HG02884 (cell line): ENCODE measurements at regions not wholly inside any gene's neighbourhood (a gene's known extent, or its start where the extent isn't known, plus 50 kb on each side); places are given as distances from the start of the nearest gene placed in this dataset.
"Not testable (repeated sequence)": the region's sequence is repeated elsewhere in the genome, so short reads cannot be mapped to it uniquely, and the experiment has no call there.

ENCODE experiments used
- ATAC-seq: cut with Tn5 transposase; IDR thresholded peaks from one replicate; pipeline ENCODE4 v1.9.1; 2021; ENCODE audit warnings: mild to moderate bottlenecking, moderate library complexity; ENCODE audit not compliant: unreplicated experiment

DNA sequence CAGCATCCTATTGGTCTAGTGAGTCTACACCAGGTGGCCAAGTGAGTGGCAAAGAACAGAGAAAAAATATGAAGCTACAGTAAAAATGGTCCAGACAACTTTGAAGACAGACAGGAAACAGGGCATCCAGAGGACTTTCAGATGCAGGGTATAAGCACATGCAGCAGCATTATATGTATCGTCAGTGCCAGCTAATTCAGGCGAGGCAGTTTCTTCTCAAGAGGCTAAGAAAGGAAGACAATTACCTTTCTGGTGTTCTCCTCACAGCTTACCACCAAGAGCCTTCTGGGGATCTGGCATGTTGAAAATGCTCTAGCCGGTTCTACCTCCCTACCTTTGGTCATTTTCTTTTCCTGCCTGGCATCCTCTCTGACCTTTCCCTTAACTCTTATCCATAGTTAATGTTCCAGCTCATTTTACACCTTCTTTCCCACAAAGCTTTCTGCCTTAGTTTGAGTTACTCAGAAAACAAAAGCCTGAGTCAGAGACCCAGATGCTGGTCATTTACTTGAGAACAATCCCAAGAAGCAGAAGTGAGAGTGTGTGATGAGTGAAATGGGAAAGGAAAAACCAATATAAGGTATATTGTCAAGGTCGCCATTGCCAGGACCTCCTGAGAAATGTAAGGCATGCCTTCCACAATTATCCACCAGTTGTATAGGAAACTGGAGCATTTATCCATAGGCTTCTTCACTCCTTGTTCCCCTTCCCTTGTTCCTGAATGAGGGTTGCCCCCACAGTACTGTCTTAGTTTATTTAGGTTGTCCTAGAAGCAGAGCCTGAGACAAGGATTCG, 444.1 kb downstream of the PLPP3 start:
- ATAC-seq = peak; percentile 79

DNA sequence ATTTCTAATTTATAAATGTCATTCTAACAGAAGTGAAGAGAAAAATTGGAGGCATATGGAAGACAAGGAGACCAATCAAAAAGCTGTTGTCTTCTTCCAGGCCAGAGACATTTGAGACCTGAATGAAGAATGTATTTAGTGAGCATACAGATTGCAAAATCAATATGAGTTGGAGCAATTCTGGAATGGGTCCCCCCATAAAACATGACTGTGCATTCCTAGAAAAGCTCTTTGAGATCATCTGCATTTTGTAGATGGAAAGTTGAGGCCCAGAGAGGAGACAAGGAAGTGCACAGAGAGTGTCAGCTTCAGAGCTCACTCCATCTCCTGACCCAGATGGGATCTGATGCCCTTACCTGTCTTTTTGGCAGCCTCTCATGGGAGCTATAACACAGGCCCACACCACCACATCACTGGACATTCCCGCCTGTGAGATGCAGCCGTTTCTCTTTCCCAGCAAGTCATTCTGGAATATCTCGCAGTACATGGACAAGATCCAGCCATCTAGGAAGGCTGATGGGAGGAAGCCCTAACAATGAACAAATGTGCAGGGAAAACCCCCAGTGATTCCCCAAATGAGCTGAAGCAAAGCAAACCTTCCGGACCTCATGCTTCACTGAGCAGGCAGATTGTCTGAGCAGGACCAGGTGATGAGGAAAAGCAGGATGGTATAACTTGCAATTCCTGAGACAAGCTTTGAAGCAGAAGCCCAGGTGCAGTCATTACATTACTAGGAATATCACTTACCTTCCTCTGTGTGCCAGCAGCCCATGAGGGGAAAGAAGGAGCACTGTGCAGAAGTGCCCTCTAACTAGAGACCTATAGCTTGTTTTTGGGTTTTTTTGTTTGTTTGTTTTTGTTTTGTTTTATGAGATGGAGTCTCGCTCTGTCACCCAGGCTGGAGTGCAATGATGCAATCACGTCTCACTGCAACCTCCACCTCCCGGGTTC, 445.6 kb downstream of the PLPP3 start:
- ATAC-seq = no peak

DNA sequence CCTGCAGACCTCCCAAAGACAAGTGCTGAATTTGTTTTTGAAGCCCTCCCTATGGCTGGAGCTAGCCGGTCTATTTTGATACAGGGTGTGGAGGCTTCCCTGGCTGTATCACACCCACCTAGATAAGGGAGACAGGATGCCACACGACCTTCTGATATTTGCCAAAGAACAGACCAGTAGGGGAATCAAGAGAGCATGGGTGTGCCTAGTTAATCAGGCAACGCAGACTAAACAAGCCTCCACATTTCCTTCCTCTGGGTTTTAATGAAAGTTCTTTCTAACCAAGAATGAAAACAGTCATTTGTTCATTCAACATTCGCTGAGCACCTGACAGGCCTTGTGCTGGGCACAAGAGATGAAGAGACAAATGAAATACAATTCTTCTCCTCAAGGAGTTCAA, 446.8 kb downstream of the PLPP3 start:
- no peak for ATAC-seq

DNA sequence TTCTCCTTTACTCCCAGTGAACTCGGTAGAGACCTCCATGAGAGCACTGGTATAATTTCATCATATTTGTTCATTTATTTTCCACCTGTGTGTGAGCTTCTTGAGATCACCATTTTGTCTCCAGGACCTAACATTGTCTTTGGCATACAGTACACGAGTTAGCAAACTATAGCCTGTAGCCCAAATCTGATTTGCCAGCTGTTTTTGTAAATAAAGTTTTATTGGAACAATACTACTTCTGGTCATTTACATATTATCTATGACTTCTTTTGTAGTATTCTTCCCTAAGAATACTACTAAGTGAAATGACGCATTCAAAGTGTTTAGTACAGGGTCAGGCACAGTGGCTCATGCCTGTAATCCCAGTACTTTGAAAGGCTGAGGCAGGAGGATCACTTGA, 449.5 kb downstream of the PLPP3 start:
- no peak for ATAC-seq

DNA sequence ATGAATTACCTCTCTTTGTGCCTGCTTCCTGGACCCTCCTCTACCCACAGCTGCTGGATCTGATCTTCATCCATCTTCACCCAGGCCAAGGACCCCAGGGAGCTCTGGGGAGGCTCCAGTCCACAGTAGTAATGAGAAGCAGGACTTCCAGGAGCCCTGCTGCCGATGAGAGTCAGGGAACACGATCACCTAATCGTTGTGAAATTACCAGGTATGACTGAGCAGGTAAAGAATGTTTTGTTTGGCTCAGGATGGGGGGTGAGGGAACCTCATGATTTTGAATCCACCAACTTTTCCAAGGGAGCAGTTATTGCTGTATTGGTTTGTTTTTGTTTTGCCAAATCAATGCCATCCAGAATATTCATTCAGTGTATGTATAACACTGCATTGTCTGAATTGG, 454.0 kb downstream of the PLPP3 start:
- ATAC-seq = no peak

DNA sequence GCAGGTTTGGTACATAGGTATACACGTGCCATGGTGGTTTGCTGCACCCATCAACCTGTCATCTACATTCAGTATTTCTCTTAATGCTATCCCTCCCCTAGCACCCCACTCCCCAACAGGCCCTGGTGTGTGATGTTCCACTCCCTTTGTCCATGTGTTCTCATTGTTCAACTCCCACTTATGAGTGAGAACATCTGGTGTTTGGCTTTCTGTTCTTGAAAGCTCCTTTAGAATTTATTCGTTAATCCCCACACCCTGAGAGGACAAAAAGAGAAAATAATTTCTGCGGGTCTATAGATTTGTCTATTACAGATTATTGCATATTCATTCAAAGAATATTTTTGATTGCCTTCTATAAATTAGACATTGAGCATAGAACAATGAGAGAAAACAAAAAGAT, 455.5 kb downstream of the PLPP3 start:
- ATAC-seq = no peak

DNA sequence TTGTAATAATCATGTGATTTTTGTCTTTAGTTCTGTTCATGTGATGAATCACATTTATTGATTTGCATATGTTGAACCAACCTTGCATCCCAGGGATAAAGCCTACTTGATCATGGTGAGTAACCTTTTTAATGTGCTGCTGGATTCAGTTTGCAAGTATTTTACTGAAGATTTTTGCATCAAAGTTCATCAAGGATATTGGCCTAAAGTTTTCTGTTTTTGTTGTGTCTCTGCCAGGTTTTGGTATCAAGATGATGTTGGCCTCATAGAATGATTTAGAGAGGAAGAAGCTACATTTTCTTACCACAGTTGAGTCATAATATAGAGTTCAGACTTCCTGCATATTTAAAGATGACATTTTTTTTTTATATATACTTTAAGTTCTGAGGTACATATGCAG, 455.9 kb downstream of the PLPP3 start:
- ATAC-seq = no peak

DNA sequence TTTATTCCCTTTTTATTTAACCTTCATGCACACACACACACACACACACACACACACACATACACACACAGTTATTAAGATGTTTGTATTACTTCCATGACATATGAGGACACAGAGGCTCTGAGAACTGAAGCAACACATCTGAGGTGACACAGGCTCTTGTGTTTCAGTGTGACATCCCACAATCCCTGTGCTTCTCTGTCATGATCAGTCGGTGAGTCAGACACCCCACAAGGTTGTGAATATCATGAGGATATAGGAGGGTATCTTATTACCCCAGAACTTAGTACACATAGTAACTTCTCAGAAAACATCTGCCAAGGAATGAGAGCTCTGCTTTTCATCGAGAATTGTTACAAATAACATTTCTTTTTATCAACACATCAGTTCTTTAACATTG, 459.3 kb downstream of the PLPP3 start:
- ATAC-seq = no peak

DNA sequence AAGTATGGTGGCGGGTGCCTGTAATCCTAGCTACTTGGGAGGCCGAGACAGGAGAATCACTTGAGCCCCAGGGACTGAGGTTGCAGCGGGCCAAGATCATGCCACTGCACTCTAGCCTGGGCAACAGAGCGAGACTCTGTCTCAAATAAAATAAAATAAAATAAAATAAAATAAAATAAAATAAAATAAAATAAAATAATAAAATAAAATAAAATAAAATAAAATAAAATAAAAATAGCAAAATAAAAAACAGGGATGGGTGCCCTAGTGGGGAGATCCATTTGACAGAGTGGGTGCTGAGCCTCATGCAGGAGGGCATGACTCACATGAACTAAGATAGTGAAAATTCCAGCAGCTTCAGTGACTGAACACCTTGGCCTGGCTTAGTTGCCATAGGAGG, 460.7 kb downstream of the PLPP3 start:
- ATAC-seq = not testable (repeated sequence)

DNA sequence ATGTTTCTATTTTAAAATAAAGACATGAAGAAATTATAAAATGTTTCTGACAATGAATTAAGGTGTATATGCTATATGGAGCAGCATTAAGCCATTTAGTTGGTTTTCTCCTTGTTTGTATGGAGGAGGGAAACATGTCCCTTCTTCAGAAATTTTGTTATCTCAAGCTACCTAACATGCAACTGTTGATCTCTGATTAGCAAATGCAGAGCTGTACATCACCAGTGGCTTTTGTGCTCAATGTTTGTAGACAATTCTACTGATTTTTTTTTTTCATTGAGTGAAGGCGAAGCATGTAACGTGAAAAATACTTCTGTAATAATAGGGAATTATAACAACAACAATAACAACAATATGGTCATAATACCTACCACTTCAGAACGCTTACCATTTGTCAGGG, 463.7 kb downstream of the PLPP3 start:
- ATAC-seq = no peak

DNA sequence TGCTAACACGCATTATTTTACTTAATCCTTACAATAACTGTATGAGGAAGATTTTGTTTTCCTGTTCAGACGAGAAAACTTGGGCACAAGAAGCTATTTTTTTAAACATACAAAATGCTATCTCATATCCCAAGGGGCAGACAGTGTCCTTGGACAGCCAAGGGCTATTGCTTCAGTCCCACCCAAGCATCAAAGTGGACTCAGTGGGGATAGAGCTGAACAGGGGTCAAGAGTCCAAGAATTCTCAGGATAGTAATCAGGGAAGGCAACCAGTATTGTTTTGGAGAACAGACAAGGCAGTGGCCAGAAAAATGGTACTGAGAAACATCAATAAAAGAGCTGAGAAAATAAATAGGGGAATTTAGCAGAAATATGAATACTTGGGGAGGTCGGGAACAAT, 465.7 kb downstream of the PLPP3 start:
- ATAC-seq = no peak

DNA sequence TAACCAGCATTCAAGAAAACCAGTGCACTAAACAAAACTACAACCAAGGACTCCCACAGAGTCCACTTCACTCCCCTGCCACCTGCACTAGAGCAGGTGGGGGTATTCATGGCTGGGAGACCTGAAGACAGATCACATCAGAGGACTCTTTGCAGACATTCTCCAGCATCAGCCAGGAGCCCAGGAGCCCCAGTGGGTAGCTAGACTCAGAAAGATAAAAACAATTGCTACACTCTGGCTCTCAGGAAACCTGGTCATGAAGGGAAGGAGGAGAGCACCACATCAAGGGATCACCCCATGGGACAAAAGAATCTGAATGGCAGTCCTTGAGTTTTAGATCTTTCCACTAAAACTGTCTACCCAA, 472.1 kb downstream of the PLPP3 start:
- ATAC-seq = no peak

DNA sequence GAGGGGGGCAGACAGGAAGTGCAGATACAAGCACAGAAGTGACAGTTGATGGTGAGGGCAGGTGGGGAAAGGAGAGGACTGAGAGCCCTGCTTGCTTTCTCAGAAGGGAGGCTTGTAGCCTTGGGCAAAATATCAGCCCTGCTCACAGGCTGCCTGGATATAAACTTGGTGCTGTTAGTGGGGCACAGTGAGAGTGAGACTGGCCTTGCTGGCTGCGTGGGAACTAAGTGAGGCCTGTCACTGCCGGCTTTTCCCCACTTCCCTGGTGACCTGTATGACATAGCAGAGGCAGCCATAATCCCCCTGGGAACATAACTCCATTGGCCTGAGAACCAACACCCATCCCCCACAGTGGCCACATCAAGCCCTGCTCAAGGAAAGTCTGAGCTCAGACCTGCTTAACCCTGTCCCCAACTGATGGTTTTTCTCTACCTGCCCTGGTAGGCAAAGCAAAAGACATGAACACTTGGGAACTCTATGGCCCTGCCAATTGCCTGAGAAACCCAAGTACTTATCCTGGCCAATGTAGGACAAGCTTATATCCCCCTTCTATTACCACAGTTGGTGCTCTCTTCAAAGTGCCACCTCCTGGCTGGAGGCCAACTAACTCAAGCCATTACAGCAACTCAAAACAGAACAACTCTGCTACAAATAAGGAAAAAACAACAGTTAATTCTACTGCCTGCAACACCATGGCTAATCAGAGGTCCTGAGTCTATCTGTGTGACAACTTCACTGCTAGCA, 472.7 kb downstream of the PLPP3 start:
- no peak for ATAC-seq

DNA sequence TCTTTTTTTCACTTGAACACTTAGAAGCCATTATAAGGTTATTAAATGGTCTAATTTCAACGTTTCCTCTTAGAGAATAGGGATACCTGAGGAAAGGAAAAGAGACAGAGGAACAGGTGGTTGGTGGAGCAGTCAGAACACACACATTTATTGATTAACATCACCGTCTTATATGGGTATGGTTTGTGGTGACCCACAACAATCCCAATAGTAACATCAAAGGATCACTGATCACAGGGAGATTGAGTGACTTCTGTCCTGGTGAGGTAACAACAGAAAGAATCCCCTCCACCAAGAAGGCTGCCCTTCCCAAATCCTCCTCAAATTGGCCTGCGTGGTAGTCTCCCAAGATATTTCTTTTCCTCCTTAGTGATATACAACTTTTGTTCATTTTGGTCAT, 474.0 kb downstream of the PLPP3 start:
- no peak for ATAC-seq

DNA sequence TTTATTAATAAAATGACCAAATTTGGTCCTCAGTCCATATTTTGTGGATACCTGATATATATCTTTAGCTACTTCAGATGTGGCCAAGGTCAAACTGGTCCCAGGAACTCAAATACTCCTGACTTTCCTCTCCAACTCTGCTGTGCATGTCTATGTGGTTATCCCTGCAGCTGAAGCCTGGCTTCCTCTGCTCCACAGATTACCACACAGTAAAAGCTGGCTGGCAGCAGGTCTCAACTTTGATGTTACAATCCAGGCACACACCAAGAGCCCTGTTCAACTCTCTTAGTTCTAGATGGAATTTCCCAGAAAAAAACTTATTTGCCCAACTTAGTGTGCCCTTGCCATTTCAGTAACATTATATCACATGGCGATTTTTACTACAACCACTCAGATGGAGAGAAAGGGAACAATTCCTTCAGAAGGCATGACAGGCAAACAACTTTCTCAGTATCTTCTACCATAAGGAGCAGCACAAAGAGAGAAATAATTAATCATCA, 479.5 kb downstream of the PLPP3 start:
- ATAC-seq = no peak

DNA sequence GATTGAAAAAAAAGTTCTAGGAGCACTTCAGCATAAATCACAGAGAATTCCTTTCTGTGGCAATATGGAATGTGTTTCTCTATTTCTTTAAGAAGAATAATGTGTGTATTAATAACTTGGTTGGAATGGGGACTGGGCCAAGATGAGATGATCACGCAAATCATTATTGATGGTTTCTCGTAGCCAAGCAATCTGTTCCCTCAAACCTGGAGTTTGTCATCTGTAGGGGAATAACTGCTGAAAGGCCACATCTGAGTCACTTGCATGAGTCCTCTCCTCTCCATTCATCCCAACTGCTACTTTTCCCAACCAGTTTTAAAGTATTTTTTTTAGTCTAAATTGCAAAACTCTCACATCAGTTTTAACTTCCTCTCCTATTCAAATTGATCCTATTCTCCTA, 480.4 kb downstream of the PLPP3 start:
- no peak for ATAC-seq

DNA sequence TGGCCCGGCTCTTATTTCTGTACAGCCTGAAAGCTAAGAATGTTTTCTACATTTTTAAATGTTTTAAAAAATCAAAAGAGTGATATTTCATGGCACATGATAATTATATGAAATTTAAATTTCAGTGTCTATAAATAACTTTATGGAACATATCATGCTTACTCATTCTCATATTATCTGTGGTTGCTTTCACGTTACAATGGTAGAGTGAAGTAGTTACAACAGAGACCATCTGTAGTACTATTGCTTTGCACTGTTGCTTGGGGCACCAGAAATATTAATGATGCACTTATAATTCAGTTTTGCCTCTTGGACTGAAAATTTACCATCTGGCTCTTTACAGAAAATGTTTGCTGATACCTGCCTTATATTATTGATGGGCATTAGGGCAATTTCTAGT, 481.6 kb downstream of the PLPP3 start:
- no peak for ATAC-seq

DNA sequence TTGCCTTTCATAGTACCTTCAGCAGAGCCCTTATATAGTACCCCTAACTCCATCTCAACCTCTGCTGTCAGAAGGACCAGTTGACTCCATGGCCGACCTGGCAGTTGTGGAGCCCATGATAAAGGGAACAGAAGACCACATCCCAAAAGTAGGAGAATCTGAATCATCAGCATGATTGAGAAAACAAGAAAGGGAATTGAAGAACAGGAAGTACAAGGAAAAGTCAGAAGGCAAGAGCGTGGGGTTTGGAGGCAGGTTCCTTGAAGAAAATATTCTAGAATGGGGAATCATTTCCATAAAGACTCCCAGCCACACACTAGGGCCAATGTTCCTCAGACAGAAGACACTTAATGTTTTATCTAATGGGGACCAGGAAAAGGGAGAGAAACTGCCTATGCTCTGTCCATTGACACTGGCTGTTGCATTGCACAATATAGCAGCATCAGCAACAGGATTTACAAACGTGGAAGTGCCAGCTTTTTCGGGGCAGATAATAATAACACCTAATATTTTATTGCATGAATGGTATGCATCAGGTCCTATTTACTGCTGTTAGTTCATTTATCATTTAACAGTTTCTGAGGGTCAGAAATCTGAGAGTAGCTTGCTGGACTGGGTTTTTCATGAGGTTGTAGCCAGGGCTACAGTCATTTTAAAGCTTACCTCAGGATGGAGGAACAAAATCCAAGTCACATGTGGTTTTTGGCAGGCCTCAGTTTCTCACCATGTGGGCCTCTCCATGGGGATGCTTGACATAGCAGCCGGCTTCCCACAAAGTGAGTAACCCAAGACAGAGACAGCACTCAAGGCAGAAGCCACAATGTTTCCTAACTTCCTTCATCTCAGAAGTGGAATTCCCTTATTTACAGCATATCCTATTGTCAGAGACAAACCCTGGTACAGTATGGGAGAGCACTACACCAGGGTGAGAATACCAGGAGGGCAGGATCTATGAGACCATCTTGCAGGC, 483.4 kb downstream of the PLPP3 start:
- ATAC-seq = no peak

DNA sequence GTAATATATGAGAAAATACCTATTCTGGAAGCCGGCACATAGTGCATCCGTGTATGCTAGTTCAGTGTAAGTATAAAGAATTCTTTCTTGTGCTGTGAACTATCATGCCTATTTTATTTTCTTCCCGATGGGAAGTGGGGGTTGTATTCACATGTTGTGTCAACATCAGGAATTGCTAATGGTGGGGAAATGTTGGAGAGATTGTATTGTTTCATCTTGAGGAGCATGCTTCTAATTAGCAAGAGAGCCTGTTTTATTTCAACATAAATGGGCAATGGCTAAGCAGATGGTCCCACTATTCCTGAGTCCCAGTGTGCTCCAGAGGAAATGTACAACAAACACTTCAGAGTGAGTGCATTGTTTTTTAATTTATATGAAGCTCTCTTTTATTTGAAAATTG, 485.2 kb downstream of the PLPP3 start:
- ATAC-seq = no peak
